GM19239 (cell line): ENCODE measurements at regions not wholly inside any gene's neighbourhood (a gene's known extent, or its start where the extent isn't known, plus 50 kb on each side); places are given as distances from the start of the nearest gene placed in this dataset.
"Not testable (repeated sequence)": the region's sequence is repeated elsewhere in the genome, so short reads cannot be mapped to it uniquely, and the experiment has no call there.

ENCODE experiments used
- DNase-seq: peaks from one replicate; pipeline ENCODE4 v3.0.0; 2011; ENCODE audit warnings: low spot score; ENCODE audit not compliant: insufficient read length
- FAIRE-seq: peaks from 2 replicates; lab custom pipeline; 2011; peaks lifted over from hg19 to GRCh38; lab: Jason Lieb, UNC

DNA sequence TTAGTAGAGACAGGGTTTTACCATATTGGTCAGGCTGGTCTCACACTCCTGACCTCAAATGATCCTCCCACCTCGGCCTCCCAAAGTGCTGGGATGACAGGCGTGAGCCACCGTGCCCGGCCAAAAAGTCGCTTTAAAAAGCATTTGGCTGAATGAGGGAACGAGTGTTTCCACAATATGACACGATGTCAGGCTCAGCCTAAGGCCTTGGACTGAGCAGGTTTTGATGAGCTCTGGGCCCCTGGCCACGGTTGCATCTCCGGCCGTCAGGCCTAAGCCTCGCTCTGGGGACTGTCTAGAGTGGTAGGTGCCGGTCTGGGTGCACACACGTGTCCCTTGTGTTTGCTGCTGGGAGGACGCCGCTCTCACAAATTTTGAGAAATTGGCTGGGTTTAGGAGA lies 120.3 kb downstream of the NPIPB11 start:
- FAIRE-seq, DNase-seq: not testable (repeated sequence)

DNA sequence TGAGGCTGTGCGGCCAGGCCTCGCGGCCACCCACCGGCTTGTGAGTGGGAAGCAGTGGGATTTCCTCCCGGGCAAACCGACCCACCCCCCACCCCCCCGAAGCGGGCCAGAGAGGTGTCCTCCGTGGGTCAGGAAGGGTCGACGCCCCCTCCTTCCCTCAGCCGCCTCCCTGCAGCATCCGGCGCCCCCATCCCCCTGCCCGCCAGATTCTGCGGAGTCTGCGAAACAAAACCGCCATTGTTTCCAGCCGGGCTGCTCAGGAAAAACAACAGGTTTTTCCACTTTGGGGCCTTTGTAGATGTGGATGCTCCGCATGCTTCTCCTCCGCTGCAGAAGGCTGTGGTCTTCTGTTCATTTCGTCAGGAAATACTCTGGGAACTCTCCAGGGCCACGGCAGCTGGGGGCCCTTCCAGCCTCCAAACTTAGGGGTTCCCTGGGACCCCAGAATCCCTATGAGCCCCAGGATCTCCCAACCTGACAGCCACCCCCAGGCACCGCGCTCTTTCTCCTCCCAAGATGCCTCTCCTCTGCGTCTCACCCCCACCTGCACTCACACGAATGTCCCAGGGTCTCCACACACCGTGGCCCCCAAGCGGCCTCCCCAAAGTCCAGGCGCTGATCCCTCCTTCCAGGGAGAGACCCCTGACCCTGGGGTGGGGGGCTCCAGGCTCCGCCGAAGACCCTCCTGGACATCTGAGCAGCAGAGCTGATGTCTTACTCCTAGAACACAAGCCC lies 121.2 kb downstream of the NPIPB11 start:
- not testable (repeated sequence) for FAIRE-seq, DNase-seq

DNA sequence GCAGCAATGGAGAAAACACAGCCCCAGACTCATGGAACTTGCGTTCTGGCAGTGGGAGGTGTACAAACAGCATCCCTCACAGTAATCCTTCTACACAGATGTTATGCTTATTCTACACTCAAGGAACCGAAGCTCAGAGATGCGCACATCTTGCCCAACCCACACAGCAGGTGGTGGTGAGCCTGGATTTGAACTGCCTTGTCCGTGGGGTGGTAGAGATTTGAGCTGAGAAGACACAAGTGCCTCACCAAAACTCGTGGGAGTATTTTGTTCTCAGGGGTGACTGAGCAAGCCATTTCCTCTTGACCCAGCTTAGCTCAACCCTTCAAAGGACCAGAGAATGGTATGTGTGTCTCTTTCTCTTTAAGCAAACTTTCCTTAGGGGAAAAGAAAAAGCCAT lies 121.8 kb downstream of the NPIPB11 start:
- not testable (repeated sequence) for DNase-seq
- peak; percentile 59 for FAIRE-seq

DNA sequence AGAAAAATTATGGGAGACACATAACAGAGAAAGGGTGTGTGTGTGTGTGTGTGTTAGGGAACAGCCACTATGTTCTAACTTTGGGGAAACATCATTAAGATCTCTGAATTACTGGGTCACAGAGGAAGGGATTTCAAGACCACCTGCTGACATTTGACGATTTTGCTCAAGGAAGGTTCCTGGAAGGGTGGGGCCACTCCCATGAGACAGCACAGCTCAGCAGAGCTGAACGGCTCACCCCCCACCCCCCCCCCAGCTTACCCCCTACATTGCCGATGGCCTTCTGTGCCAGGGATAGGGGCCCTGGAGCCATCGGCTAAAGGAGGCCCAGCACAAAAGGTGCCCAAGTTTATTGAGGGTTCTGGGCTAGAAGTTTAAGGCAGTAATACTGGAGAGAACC lies 122.4 kb downstream of the NPIPB11 start:
- not testable (repeated sequence) for FAIRE-seq, DNase-seq

DNA sequence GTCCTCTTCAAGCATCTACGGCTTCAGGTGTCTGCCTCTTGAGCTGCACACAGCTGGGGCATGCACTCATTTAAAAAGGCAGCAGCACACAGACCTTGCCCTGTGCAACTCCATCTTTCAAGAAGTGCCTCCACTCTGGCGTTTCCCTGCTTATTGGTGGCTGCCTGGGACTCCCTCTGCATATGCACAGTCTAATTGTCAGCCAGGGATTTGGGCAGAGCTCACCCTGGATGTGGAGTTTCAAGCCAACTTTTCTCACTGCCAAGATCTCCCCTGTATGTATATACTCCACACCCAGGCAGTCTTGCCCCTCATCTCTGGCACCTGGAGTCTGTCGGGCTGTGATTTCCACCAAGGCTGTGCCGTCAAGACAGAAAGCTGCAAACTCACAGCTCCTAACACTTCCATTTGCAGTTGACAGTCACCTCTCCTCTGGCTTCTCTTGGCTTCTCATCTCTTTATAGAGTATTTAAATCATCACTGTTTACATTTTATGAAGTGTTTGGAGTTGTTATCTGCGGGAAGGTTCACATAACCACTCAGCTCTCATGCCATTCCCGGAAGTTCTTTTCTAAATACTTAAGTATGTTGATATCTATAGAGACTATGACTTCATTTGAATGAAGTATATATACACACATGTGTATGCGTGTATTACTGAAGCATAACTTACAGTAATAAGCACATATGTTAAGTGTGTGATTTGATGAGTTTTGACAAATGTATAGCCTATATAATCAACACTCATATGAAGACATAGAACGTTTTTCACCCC lies 128.2 kb downstream of the NPIPB11 start:
- DNase-seq, FAIRE-seq: not testable (repeated sequence)

DNA sequence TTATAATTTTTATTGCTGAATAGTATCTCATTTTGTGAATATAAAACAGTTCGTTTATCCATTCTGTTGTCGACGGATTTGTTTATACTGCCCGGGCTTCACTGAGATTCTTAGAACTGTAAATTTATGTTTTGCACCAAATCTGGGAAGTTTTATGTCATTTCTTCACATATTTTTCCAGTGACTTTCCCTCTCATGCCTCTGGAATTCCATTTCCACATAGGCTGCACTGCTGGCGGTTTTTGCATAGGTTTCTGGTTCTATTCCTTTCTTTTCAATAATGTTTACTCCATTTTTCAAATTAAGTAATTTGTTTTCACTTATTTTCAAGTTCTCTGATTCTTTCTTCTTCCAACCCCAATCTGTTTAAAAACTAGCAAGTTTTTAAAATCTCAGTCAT lies 130.1 kb downstream of the NPIPB11 start:
- FAIRE-seq = not testable (repeated sequence)

DNA sequence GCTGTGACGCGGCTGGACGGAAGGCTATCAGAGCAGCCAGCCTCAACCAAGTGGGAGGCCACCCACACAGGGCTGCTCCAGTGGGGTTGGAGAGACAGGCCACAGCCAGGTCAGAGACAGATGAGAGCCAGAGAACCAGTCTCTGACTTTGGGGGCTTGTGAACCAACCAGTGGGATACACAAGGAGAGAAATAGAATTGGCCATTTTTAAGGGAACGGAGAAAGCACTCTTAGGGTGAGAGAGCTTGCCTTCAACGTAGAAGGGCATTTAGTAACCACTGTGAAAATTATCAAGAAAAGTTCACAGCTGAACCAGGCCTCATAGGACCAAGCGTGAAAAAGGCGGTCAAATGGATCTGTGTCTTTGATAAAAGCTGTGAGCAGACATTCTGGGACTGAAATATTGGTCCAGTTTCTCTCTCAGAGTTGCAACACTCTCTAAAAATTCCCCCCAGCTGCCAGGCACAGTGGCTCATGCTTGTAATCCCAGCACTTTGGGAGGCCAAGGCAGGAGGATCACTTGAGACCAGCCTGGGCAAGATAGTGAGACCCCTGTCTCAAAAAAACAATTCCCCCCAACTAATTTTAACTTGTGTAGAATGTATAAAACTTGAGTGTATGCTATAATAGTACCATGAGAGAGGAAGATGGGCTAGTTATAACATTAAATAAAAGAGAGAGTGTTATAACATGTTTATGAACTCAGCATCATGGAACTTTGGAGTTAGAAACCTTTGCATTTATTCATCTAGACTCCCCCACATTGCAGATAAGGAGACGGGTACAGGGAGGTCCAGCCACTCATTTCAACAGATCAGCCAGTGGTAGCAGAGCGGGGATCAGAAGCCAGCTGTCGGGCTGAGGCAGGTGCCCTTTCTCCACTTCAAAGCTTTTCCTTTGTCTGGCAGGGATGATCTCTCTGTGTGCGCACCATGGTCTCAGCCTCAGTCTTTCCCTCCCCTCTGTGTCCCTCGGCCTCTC lies 132.2 kb downstream of the NPIPB11 start:
- FAIRE-seq, DNase-seq: not testable (repeated sequence)

More for the DNA sequence above, 130.1 kb downstream of the NPIPB11 start:
- DNase-seq = not testable (repeated sequence)

DNA sequence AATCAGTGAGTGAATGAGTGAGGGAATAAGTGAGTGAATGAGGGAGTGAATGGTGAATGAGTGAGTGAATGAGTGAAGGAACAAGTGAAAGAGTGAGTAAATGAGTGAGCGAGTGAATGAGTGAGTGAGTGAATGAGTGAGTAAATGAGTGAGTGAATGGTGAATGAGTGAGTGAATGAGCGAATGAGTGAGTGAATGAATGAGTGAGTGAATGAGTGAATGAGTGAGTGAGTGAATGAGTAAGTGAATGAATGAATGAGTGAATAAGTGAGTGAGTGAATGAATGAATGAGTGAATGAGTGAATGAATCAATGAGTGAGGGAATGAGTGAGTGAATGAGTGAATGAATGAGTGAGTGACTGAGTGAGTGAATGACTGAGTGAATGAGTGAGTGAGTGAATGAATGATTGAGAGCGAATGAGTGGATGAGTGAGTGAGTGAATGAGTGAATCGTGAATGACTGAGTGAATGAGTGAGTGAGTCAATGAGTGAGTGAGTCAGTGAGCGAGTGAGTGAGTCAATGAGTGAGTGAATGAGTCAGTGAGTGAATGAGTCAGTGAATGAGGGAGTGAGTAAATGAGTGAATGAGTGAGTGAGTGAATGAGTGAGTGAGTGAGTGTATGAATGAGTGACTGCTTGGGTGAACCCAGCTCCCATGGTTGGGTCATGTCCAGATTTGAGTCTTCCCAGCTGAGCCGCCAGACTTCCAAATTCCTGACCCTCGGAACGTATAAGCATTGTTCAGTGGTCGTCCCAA lies 133.0 kb downstream of the NPIPB11 start:
- DNase-seq, FAIRE-seq: not testable (repeated sequence)

DNA sequence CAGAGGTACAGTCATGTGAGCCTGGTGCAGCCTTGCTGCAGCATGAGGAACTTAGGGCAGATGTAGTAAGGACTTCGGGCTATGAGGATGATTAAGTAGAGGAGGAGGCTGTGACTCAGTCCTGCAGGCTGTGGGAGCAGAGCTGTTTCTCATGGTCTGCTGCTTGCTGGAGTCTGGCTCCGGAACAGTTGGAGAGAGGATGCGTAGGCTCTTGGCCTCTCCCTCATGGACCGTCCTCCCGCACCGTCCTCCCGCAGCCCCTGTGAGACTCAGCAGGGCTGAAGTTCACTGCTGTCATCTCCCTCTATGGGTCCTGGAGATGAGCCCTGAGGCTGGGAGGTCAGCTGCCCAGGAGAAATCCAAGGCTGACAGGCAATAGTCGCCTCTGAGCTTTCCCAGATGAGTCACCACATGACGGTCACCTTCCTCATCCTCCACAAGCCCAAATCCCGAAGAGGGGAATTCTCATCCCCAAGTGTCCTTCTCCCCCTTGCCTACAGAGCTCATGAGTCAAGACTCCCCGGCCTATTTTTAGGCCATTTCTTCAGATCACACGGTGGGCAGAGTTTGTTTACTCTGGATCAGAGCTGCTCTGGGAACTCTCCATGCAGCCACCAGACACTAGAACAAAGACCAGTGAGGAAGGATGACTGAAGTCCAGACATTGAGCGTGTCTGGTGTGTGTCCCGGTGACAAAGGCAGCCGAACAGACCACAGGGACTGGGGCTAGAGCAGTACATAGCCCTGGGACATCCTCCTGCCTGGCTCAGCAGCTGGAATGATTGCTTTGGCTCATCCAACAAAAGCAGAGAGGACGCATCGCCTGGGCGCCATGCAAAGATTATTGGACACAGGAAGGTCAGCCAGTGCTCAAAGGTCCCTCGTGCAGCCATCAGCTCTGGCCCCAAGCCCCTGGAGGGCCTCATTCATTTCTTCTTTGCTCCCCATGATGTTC lies 134.5 kb downstream of the NPIPB11 start:
- FAIRE-seq, DNase-seq: not testable (repeated sequence)

DNA sequence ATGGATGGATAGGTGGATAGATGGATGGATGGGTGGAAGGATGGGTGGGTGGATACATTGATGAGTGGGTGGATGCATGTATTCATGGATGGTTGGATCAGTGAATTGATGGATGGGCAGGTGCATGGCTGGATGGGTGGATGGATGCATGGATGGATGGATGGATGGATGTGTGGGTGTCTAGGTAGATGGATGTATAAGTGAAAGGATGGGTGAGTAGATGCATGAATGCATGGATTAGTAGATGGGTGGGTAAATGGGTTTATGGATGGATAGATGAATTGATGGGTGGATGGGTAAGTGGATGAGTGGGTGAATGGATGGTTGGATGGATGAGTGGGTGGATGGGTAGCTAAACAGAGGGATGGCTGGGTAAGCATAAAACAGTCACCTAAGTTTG lies 135.6 kb downstream of the NPIPB11 start:
- FAIRE-seq, DNase-seq: not testable (repeated sequence)

DNA sequence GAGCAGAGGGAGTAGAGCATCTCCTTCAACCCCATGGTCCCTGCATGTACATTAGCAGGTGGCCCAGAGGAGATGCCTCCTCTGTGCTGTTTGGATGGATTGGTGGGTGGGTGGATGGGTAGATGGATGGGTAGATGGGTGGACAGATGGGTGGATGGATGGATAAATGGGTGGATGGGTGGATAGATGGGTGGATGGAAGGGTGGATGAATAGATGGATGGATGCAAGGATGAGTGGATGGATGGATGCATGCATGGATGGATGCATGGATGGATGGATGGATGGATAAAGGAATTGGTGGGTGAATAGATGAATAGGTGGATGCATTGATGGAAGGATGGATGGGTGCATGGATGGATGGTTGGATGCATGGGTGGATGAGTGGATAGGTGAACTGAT lies 136.5 kb downstream of the NPIPB11 start:
- FAIRE-seq, DNase-seq: not testable (repeated sequence)

DNA sequence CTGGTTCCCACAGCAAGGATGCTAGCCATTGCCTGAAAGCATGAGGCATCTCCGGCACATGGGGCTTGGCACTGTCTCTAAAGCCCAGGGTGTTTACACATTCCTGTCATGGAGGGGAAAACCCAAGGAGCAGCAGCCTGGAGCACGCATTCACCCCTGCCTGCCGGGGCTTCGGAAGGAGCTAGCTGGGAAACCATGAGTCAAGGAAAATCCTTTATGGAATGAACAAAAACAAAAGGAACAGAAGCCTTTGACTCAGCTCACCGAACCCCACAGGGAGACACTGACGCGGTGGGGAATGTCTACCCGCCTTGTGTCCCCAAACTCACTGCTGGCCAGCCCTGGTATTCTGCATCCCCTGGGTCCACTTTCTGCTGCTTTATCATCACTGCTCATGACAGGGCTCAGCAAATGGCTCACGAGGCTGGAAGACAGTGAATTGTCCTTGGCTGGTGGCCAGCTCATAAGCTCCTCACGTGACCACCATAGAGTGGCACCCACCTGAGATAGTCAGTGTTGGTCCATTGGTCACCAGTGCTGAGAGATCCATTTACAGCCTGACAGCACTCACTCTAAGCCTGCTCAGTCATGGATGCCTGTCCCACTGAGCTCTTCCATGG lies 137.2 kb downstream of the NPIPB11 start:
- FAIRE-seq, DNase-seq: not testable (repeated sequence)

DNA sequence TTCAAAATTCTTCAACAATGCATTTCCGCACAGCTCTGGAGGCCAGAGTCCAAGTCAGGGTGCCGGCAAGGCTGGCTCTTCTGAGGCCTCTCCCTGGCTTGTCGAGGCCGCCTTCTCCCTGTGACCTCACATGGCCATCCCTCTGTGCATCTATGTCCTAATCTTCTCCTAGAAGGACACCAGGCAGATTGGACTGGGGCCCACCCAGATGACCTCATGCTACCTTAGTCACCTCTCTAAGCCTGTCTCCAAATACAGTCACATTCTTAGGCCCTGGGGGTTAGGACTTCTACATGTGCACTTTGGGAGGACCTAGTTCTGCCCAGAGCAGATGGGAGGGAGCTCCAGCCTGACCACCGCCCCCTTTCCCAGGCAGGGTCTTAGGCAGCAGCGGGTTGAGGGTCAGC lies 137.7 kb downstream of the NPIPB11 start:
- not testable (repeated sequence) for FAIRE-seq, DNase-seq

DNA sequence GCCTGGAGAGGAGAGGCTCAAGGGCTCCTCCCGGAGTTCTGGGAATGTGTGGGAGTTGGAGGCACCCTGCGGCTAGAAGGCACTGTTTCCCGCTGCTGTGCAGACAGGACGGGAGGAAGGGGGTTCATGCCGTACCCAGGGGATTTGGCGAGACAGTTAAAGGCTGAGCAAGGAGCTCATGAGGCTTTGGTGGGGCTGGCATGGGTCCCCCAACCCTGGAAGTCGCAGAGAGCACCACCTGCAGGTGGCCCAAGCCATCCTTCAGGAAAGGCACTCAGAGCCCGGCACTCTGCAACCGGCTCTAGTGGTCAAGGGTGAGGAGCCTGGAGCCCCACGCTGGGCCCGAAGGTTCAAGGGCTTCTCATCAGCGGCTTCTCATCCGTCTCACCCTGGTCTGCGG lies 138.2 kb downstream of the NPIPB11 start:
- DNase-seq, FAIRE-seq: not testable (repeated sequence)

DNA sequence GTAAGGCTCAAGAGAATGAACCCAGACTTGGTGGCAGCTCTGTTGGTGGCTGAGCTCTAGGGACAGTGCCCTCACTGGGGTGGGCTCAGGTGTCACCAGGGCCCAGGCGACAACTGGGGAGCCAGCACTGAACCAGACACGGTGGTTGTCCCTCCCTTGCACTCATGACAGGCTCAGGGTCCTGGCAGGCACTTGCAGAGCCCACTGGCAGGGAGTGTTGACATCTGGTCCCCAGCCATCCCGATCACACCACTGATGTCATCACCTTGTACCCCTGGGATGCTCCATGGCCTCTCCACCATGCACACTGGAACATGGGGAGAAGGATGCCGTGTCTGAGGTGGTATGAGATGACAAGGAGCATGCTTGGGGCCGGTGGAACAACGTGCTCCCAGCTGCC lies 138.6 kb downstream of the NPIPB11 start:
- not testable (repeated sequence) for DNase-seq, FAIRE-seq

DNA sequence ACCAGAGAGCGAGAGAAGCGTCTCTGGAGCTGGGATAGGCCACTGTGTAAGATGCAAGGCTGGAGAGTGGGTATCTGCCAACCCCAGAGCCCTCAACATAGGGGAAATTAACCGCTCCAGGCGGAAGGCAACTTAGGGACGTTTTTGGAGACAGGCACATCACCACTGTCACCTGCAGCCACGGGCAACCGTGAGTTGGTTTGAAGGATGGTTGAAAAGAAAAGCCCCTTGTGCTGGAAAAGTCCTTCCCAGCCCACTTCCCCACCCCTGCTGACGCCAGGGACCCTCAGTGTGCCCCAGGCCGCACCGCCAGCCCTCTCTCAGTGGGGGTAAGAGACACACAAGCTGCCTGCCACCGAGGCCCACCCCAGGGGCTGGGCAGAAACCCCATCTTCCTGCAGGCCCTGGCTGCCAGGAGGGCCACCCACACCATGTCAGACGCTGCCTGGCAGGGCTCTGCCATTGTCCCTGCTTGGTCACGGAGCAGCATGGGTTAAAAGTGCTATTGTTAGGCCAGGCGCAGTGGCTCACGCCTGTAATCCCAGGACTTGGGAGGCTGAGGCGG lies 139.4 kb downstream of the NPIPB11 start:
- not testable (repeated sequence) for DNase-seq, FAIRE-seq

DNA sequence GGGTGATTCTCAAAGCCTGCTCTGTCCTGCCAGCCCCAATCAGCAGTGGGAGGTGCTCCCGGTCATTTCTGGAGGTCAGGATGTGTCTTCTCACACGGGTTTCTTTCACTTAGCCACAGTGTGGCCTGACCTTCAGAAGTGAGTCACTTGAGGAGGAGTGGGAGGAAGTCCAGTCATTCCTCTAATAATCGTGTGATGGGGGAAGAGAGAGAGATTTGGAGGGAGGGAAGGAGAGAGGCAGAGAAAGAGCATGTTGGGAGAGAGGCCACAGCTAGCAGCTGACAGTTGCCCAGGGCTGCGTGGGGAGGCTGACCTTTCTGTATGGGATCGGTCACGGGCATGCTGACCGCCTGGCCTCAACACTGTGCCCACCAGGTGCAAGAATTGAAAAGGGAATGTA lies 139.9 kb downstream of the NPIPB11 start:
- FAIRE-seq, DNase-seq: not testable (repeated sequence)
